Endothelial cell of umbilical vein (primary cell): ENCODE measurements at regions not wholly inside any gene's neighbourhood (a gene's known extent, or its start where the extent isn't known, plus 50 kb on each side); places are given as distances from the start of the nearest gene placed in this dataset.

Experiments used
- BruUV-seq: library from RNA; stranded (reverse); fragments of 400-500 nt; replicated peaks from 2 replicates; lab custom pipeline; 2021; lab: Mats Ljungman, UMichigan
- CTCF ChIA-PET: fragments of 300-600, 350-600 bp; sonication (Branson Sonifier 250); formaldehyde crosslinking; loops from one replicate; lab custom pipeline; 2021; ENCODE audit warnings: antibody characterized with exemption, inconsistent platforms; lab: Charles Lee
- POLR2A ChIA-PET: fragments of 300-600, 350-600 bp; sonication (Branson Sonifier 250); formaldehyde crosslinking; loops from one replicate; lab custom pipeline; 2021; ENCODE audit warnings: antibody characterized with exemption, inconsistent platforms; lab: Charles Lee
- DNase-seq: peaks from one replicate; pipeline ENCODE4 v3.0.0-alpha.2; 2011; ENCODE audit warnings: low read depth, low spot score
- FAIRE-seq: peaks from 2 replicates; lab custom pipeline; 2011; peaks lifted over from hg19 to GRCh38; lab: Jason Lieb, UNC
- H2AFZ ChIP-seq: 2 replicates; pipeline ENCODE4 v1.6.0; 2012; ENCODE audit warnings: low read depth, low read length, control low read depth, inconsistent platforms
- H3K27ac ChIP-seq: 2 replicates; pipeline ENCODE4 v1.5.1; 2011; ENCODE audit warnings: low read depth, mild to moderate bottlenecking, control low read depth, low read length, moderate library complexity; ENCODE audit not compliant: insufficient read depth
- H3K27me3 ChIP-seq, 2 experiments: 2 replicates each; pipeline versions ENCODE4 v1.6.0 to v1.6.1; 2011; ENCODE audit warnings: low read length in 2 of 2, mixed read lengths in 1 of 2; ENCODE audit not compliant: control insufficient read depth in 2 of 2, insufficient read depth in 2 of 2
- H3K36me3 ChIP-seq, 2 experiments: 2 replicates in 1 of 2; 3 replicates in 1 of 2; pipeline ENCODE4 v1.5.1; 2011; ENCODE audit warnings: low read length in 2 of 2, mild to moderate bottlenecking in 1 of 2, moderate library complexity in 1 of 2; ENCODE audit not compliant: control insufficient read depth in 2 of 2, insufficient read depth in 2 of 2; ENCODE audit errors: extremely low read depth in 1 of 2
- H3K4me1 ChIP-seq: 3 replicates; pipeline ENCODE4 v1.5.1; 2011; ENCODE audit warnings: mild to moderate bottlenecking, low read length; ENCODE audit not compliant: control insufficient read depth, insufficient read depth; ENCODE audit errors: extremely low read depth
- H3K4me2 ChIP-seq: 2 replicates; pipeline ENCODE4 v1.6.1; 2011; ENCODE audit warnings: low read length, control low read depth, mixed read lengths; ENCODE audit not compliant: insufficient read depth
- H3K4me3 ChIP-seq, 3 experiments: fragments of 200-600 bp in 1 of 3; sonication (generic), shearing (Covaris generic) in 1 of 3; replicated peaks in 1 of 3; 2 replicates each; pipeline ENCODE4 v1.5.1; 2011 to 2016; ENCODE audit warnings: control low read depth in 3 of 3, low read length in 3 of 3, mild to moderate bottlenecking in 2 of 3, inconsistent platforms in 1 of 3, low read depth in 1 of 3, moderate library complexity in 1 of 3; ENCODE audit not compliant: insufficient read depth in 1 of 3
- H3K79me2 ChIP-seq: 2 replicates; pipeline ENCODE4 v1.6.0; 2012; ENCODE audit warnings: low read length, inconsistent platforms; ENCODE audit not compliant: control insufficient read depth, insufficient read depth
- H3K9ac ChIP-seq: replicated peaks from 2 replicates; pipeline ENCODE3; 2011; ENCODE audit warnings: low read length, control low read depth; ENCODE audit not compliant: insufficient read depth; ENCODE audit errors: extremely low read depth
- H3K9me1 ChIP-seq: replicated peaks from 3 replicates; pipeline ENCODE4 v1.6.0; 2011; ENCODE audit warnings: mild to moderate bottlenecking, low read length; ENCODE audit not compliant: control insufficient read depth, insufficient read depth; ENCODE audit errors: extremely low read depth
- H3K9me3 ChIP-seq: replicated peaks from 2 replicates; pipeline ENCODE4 v1.5.1; 2012; ENCODE audit warnings: low read length, inconsistent platforms; ENCODE audit not compliant: control insufficient read depth, insufficient read depth
- H4K20me1 ChIP-seq: replicated peaks from 2 replicates; pipeline ENCODE3; 2011; ENCODE audit warnings: mild to moderate bottlenecking, low read length; ENCODE audit not compliant: control insufficient read depth, insufficient read depth; ENCODE audit errors: extremely low read depth
- EZH2 ChIP-seq: IDR thresholded peaks from 2 replicates; pipeline ENCODE4 v1.6.1; 2012; ENCODE audit warnings: borderline replicate concordance, low read depth, mild to moderate bottlenecking, moderate library complexity, low read length, inconsistent platforms; ENCODE audit not compliant: severe bottlenecking
- GATA2 ChIP-seq: IDR thresholded peaks from 2 replicates; pipeline ENCODE4 v1.7.0; 2011; ENCODE audit warnings: low read depth, mild to moderate bottlenecking, moderate library complexity, mixed read lengths, low read length; ENCODE audit not compliant: insufficient read length, insufficient read depth
- JUN ChIP-seq: IDR thresholded peaks from 2 replicates; pipeline ENCODE4 v1.6.1; 2011; ENCODE audit warnings: borderline replicate concordance, low read depth; ENCODE audit not compliant: insufficient read length, insufficient read depth
- MAX ChIP-seq: IDR thresholded peaks from 2 replicates; pipeline ENCODE4 v1.6.1; 2011; ENCODE audit not compliant: insufficient read depth, insufficient read length
- MYC ChIP-seq: IDR thresholded peaks from one replicate; pipeline ENCODE4 v1.6.1; 2011; ENCODE audit warnings: mild to moderate bottlenecking, low read depth, low read length
- POLR2A ChIP-seq: IDR thresholded peaks from 2 replicates; pipeline ENCODE4 v1.6.1; 2012; ENCODE audit warnings: low read depth, mild to moderate bottlenecking, control low read depth, low read length
- dilution Hi-C: fragments of 300-500 bp; cut with MboI; formaldehyde crosslinking; loops from one replicate; pipeline ENCODE4 v1.15.0; 2019; ENCODE audit warnings: low sequenced_read_pairs; ENCODE audit not compliant: extremely low pct_ligation_motif_present
- intact Hi-C: fragments of 100-400 bp; cut with micrococcal nuclease; formaldehyde crosslinking; loops from one replicate; pipeline ENCODE4 v1.10.0; 2022
- TF ChIP-seq, protein P1 (sequence below), 2 donors: IDR thresholded peaks; 1 replicate in 1 of 2; 2 replicates in 1 of 2; pipeline ENCODE4 v1.5.1; 2011; ENCODE audit warnings: low read length in 2 of 2, mild to moderate bottlenecking in 2 of 2, moderate library complexity in 2 of 2, control low read depth in 1 of 2, inconsistent platforms in 1 of 2, low read depth in 1 of 2; ENCODE audit not compliant: insufficient read depth in 1 of 2; ENCODE audit errors: extremely low read depth in 1 of 2

- TF ChIP-seq MAX, result no peak
- TF ChIP-seq JUN, result no peak
- no peak for TF ChIP-seq POLR2A
- no peak for TF ChIP-seq EZH2
- no peak for TF ChIP-seq MYC
- no peak for TF ChIP-seq GATA2
- TF ChIP-seq, protein P1, sequence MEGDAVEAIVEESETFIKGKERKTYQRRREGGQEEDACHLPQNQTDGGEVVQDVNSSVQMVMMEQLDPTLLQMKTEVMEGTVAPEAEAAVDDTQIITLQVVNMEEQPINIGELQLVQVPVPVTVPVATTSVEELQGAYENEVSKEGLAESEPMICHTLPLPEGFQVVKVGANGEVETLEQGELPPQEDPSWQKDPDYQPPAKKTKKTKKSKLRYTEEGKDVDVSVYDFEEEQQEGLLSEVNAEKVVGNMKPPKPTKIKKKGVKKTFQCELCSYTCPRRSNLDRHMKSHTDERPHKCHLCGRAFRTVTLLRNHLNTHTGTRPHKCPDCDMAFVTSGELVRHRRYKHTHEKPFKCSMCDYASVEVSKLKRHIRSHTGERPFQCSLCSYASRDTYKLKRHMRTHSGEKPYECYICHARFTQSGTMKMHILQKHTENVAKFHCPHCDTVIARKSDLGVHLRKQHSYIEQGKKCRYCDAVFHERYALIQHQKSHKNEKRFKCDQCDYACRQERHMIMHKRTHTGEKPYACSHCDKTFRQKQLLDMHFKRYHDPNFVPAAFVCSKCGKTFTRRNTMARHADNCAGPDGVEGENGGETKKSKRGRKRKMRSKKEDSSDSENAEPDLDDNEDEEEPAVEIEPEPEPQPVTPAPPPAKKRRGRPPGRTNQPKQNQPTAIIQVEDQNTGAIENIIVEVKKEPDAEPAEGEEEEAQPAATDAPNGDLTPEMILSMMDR (IDR thresholded peaks at IDR 0.05; ENCODE audit: extremely low read depth in 1 of 2, insufficient read depth in 1 of 2, low read depth in 1 of 2, low read length in 2 of 2), result no peak
- intact Hi-C loops (no loop called here), dilution Hi-C loops (no loop called here)
- Histone ChIP-seq H3K4me3 (no peak overlapping the region), H3K4me2 (no peak overlapping the region), H3K27me3 (no peaks in the 10 kb centered on the region), H3K79me2 (no peaks in the 10 kb centered on the region), H3K9me1 (no peaks in the 10 kb centered on the region), H4K20me1 (no peaks in the 10 kb centered on the region), H3K4me1 (no peaks in the 10 kb centered on the region), H3K36me3 (no peaks in the 10 kb centered on the region), H3K27ac (no peak overlapping the region), H3K9me3 (no peaks in the 10 kb centered on the region), H3K9ac (no peak overlapping the region), H2AFZ (no peak overlapping the region)
- FAIRE-seq (no peak), DNase-seq (no peak)
- BruUV-seq, result no TSS peak
- CTCF ChIA-PET, result interaction anchor here (1.2 kb wide), 1 partner anchor 8 kb away, joined by 3 read pairs; no protein-coding TSS in a partner anchor
- POLR2A ChIA-PET, result no interaction called here
Measured at GRCh38 chr3:106719583-106719982, 657.7 kb upstream of the CCDC54 start.
